GM06990 (cell line): ENCODE measurements at regions not wholly inside any gene's neighbourhood (a gene's known extent, or its start where the extent isn't known, plus 50 kb on each side); places are given as distances from the start of the nearest gene placed in this dataset.
"Not testable (repeated sequence)": the region's sequence is repeated elsewhere in the genome, so short reads cannot be mapped to it uniquely, and the experiment has no call there.

ENCODE experiments used
- DNase-seq: peaks from one replicate; pipeline ENCODE4 v3.0.0-alpha.2; 2011; ENCODE audit not compliant: insufficient read length; ENCODE audit errors: extremely low read depth
- H3K27me3 ChIP-seq: replicated peaks from 2 replicates; pipeline ENCODE4 v1.6.0; 2011; ENCODE audit warnings: low read length; ENCODE audit not compliant: control insufficient read depth, insufficient read depth
- H3K36me3 ChIP-seq: 2 replicates; pipeline ENCODE4 v1.5.1; 2011; ENCODE audit warnings: low read length; ENCODE audit not compliant: control insufficient read depth, insufficient read depth
- H3K4me3 ChIP-seq: replicated peaks from 2 replicates; pipeline ENCODE4 v1.5.1; 2011; ENCODE audit warnings: low read depth, mild to moderate bottlenecking, control low read depth, low read length
- TF ChIP-seq, protein P1 (sequence below): IDR thresholded peaks from 2 replicates; pipeline ENCODE4 v1.5.1; 2011; ENCODE audit warnings: low read length, control low read depth, mild to moderate bottlenecking, inconsistent platforms; ENCODE audit not compliant: insufficient read depth, poor library complexity, severe bottlenecking

- DNase-seq: no peak
- Histone ChIP-seq H3K36me3 (no peaks in the 10 kb centered on the region), H3K27me3 (no peaks in the 10 kb centered on the region), H3K4me3 (no peak overlapping the region)
- TF ChIP-seq, protein P1, sequence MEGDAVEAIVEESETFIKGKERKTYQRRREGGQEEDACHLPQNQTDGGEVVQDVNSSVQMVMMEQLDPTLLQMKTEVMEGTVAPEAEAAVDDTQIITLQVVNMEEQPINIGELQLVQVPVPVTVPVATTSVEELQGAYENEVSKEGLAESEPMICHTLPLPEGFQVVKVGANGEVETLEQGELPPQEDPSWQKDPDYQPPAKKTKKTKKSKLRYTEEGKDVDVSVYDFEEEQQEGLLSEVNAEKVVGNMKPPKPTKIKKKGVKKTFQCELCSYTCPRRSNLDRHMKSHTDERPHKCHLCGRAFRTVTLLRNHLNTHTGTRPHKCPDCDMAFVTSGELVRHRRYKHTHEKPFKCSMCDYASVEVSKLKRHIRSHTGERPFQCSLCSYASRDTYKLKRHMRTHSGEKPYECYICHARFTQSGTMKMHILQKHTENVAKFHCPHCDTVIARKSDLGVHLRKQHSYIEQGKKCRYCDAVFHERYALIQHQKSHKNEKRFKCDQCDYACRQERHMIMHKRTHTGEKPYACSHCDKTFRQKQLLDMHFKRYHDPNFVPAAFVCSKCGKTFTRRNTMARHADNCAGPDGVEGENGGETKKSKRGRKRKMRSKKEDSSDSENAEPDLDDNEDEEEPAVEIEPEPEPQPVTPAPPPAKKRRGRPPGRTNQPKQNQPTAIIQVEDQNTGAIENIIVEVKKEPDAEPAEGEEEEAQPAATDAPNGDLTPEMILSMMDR: no peak
These were observed 66.4 kb upstream of the SFSWAP start for GRCh38 chr12:131644481-131644880.

DNA sequence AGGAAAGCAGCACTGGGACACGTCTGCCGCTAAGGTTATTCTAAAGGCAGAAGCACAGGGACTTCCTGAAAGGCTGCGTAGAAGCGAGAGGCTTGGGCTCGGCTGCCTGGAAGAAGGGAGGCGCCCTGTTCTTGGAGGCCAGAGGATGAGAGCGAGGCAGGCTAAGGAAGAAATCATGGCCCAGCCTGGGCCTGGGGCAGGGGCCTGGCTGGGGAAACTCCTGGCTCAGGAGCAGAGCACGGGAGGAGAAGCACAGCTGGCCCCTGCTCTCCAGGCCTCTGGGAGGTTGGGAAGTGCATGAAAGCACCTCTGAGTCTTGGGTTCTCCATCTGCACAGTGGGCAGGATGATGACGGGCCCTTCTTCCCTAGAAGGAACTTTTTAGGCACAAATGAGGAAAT is 66.0 kb upstream of the SFSWAP start:
- H3K27me3 ChIP-seq, H3K4me3 ChIP-seq, H3K36me3 ChIP-seq, DNase-seq: not testable (repeated sequence)

DNA sequence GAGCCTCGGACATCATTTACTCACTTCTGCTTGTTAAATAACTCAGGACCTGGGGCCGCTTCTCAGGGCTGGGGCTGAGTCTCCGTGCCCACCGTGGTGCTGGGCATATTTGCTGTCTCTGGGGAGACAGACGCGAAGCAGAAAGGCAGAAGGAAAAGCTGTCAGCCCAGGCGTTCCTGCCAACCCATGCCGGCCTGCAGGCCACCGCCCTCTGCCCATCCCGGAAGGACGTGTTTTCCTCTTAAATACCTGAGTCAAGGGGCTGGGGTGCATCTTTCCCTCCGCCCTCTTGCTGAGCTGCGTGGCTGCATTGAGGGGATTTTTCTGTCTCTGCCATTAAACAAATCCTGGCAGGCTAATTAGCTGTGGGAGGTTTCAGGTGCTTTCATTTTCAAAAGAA is 65.3 kb upstream of the SFSWAP start:
- H3K36me3 ChIP-seq, H3K4me3 ChIP-seq, DNase-seq, H3K27me3 ChIP-seq: not testable (repeated sequence)

- not testable (repeated sequence) for H3K36me3 ChIP-seq, DNase-seq, H3K4me3 ChIP-seq, H3K27me3 ChIP-seq
These were observed 64.4 kb upstream of the SFSWAP start for GRCh38 chr12:131646444-131646843.

DNA sequence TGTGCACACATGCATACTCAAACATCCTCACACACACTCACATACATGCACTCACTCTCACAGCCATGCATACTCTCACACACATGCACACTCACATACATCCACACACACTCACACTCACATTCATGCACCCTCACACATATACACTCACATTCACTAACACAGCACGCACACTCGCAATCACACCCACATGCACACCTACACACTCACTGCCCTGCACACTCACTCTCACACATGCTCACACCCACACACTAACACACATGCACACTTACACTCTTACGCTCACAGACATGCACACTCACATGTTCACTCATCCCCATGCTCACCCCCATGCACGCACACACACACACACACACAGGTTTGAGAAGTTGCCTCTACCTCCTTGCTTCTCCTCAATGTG is 63.2 kb upstream of the SFSWAP start:
- no peaks in the 10 kb centered on the region for H3K36me3 ChIP-seq

DNA sequence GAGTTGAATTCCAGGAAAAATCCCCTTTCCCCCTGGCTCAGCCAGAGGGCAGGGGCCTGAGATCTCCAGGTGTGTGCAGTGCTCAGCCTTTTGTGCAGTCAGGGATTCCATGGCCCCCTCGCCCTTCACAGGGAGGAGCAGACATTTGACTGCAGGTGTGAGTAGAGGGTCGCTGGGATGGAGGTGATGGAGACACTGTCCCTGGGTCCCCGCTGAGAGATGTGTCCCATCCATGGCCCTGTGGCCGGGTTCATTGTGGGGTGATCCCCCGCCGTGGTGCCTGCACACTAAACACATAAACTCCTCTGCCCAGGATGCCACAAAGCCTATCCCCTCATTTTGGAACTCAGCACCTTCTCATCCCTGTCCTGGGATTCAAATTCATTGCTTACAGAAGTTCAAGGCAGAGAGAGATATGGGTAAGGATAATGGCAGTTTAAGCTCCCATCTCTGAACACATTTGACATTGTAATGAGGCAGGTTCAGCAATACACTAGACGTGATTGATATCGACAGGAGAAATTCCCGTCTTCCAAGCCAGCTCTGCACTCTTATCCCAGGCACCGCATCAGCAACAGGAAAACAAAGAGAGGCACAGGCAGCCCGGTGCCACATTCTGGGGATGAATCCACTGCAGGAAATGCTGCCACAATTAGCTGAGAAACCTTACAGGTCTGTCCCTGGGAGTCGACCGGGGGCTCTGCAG is 55.3 kb upstream of the SFSWAP start:
- not testable (repeated sequence) for DNase-seq, H3K4me3 ChIP-seq, H3K36me3 ChIP-seq, H3K27me3 ChIP-seq

More for the DNA sequence above, 63.2 kb upstream of the SFSWAP start:
- TF ChIP-seq, protein P1: no peak
- Histone ChIP-seq H3K4me3 (no peak overlapping the region), H3K27me3 (no peaks in the 10 kb centered on the region)
- no peak for DNase-seq

- H3K27me3 ChIP-seq, H3K36me3 ChIP-seq, H3K4me3 ChIP-seq, DNase-seq: not testable (repeated sequence)
These were observed 54.1 kb upstream of the SFSWAP start for GRCh38 chr12:131656796-131657195.

DNA sequence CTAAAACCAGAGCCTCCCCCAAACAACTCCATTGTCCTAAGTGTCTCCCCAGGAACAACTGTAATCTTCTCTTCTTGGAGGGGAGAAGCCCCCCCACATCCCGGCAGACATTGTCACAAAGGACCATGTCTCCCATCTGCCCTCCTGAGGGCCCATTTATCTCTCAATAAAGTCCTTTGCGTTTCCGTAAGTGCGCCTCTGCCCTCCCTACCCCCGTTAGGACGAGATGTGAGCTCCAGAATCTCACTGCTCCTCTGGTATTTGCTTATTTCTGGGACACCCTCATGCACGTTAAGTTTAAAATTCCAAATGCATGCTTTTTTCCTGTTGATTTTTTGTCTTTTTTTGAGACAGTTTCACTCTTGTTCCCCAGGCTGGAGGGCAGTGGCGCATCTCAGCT is 52.3 kb upstream of the SFSWAP start:
- DNase-seq, H3K27me3 ChIP-seq, H3K4me3 ChIP-seq, H3K36me3 ChIP-seq: not testable (repeated sequence)

DNA sequence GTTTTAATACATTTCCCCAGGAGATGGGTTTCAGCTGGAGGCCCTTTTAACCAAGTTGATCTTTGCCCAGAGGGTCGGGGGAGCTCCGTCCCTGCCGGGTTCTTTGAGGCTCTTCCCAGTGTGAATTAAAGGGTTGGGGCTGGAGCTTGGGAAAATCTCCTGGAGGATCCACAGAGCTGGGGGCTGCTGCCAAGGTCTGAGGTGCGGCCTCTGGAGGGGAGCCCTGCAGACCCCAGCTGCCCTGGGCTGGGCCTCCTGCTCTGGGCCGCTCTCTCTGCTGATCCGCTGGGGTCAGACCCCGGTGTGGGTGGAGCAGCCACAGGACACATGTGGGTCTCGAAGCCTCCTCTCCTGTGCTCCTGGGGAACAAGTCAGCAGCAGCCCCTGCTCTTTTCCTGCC is 51.4 kb upstream of the SFSWAP start:
- not testable (repeated sequence) for DNase-seq, H3K36me3 ChIP-seq, H3K4me3 ChIP-seq, H3K27me3 ChIP-seq

DNA sequence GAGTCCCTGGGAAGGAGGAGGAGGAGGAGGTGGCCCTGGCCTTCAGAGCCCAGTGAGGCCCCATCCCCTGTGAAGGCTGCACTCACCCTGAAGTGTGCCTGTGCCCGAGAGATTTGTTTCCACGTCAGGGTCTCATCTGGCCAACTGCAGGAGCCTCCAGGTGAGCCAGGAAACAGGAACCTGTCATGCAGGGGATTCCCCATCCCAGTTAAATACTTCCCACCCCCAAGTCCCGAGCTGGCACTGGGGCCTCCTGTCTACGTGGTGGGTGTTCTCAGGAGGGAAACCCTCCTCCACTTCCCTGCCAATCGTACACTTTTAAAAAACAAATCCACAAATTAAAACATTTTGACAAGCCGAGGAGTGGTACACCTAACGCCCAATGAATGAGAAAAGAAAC is 50.9 kb upstream of the SFSWAP start:
- not testable (repeated sequence) for DNase-seq, H3K4me3 ChIP-seq, H3K36me3 ChIP-seq, H3K27me3 ChIP-seq

DNA sequence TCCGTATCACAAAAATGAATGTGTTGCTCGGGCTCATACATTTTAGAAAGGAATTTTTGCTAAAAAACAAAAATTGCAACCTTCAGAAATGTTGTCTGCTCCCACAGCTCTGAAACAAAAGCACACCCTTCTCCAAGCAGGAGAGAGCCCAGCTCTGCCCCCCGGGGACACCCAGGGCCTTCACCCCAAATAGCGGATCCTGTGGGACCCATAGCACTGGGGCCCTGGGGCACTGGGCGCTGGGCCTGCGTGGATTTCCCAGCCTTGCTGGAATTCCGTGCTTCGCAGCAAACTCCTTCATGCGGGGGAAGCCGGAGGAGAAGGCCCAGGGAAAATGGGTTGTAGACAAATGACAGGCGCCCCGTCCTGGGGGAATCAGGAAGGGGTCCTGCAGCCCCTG is 50.5 kb upstream of the SFSWAP start:
- H3K36me3 ChIP-seq, H3K27me3 ChIP-seq, DNase-seq, H3K4me3 ChIP-seq: not testable (repeated sequence)
